CD4-positive, alpha-beta memory T cell (primary cell): ENCODE measurements at regions not wholly inside any gene's neighbourhood (a gene's known extent, or its start where the extent isn't known, plus 50 kb on each side); places are given as distances from the start of the nearest gene placed in this dataset.

Source experiments
- CTCF ChIA-PET: fragments of 350-600 bp; sonication (Branson Sonifier 250); formaldehyde crosslinking; loops from one replicate; lab custom pipeline; 2021; ENCODE audit warnings: inconsistent platforms; ENCODE audit not compliant: partially characterized antibody; lab: Charles Lee
- POLR2A ChIA-PET: fragments of 350-600 bp; sonication (Branson Sonifier 250); formaldehyde crosslinking; loops from one replicate; lab custom pipeline; 2021; ENCODE audit not compliant: partially characterized antibody; lab: Charles Lee
- DNase-seq, 5 donors: peaks; one replicate each; pipeline versions ENCODE4 v3.0.0 to v3.0.0-alpha.2; 2020 to 2022; ENCODE audit warnings: mixed read lengths in 1 of 5
- H3K27ac ChIP-seq: one replicate; pipeline ENCODE4 v1.7.0; 2013; ENCODE audit warnings: low read depth, low read length
- H3K27me3 ChIP-seq: 2 replicates; pipeline ENCODE4 v1.7.0; 2013; ENCODE audit warnings: mild to moderate bottlenecking, low read length, moderate library complexity; ENCODE audit not compliant: insufficient read depth
- H3K36me3 ChIP-seq: 2 replicates; pipeline ENCODE4 v1.7.0; 2013; ENCODE audit warnings: mild to moderate bottlenecking, low read length, moderate library complexity; ENCODE audit not compliant: insufficient read depth
- H3K4me1 ChIP-seq: 2 replicates; pipeline ENCODE4 v1.7.0; 2013; ENCODE audit warnings: mild to moderate bottlenecking, low read length, moderate library complexity; ENCODE audit not compliant: insufficient read depth
- H3K4me3 ChIP-seq, 2 donors: one replicate each; pipeline ENCODE4 v1.7.0; 2013; ENCODE audit warnings: low read length in 2 of 2, mild to moderate bottlenecking in 1 of 2
- H3K9me3 ChIP-seq, 2 donors: one replicate each; pipeline ENCODE4 v1.7.0; 2013; ENCODE audit warnings: low read length in 2 of 2, control low read depth in 1 of 2; ENCODE audit not compliant: control insufficient read depth in 1 of 2
- H3K27ac Mint-ChIP-seq, 7 donors: one replicate each; pipeline ENCODE4 v1.8.0; 2020 to 2021; ENCODE audit warnings: mixed read lengths in 7 of 7, mild to moderate bottlenecking in 6 of 7, inconsistent platforms in 3 of 7, moderate library complexity in 3 of 7
- H3K27me3 Mint-ChIP-seq, 2 donors: one replicate each; pipeline ENCODE4 v1.8.0; 2020 to 2021; ENCODE audit warnings: mixed read lengths in 2 of 2
- H3K36me3 Mint-ChIP-seq, 2 donors: one replicate each; pipeline ENCODE4 v1.8.0; 2020 to 2021; ENCODE audit warnings: mixed read lengths in 2 of 2, inconsistent platforms in 1 of 2, mild to moderate bottlenecking in 1 of 2
- H3K4me1 Mint-ChIP-seq, 4 donors: one replicate each; pipeline ENCODE4 v1.8.0; 2020 to 2021; ENCODE audit warnings: mixed read lengths in 4 of 4, mild to moderate bottlenecking in 1 of 4
- H3K4me3 Mint-ChIP-seq, 8 donors: one replicate each; pipeline ENCODE4 v1.8.0; 2020 to 2021; ENCODE audit warnings: mixed read lengths in 8 of 8, mild to moderate bottlenecking in 7 of 8, moderate library complexity in 6 of 8, inconsistent platforms in 3 of 8
- H3K9me3 Mint-ChIP-seq, 8 donors: one replicate each; pipeline ENCODE4 v1.8.0; 2020 to 2021; ENCODE audit warnings: mixed read lengths in 8 of 8, mild to moderate bottlenecking in 5 of 8, inconsistent platforms in 3 of 8, moderate library complexity in 1 of 8
- intact Hi-C: fragments of 100-400 bp; cut with micrococcal nuclease; formaldehyde crosslinking; loops from one replicate; pipeline ENCODE4 v1.15.1; 2023

- intact Hi-C loops, result no loop called here
- Mint-ChIP-seq H3K4me3 (no peak overlapping the region), H3K27me3 (peaks cover 0 to 3% of the 10 kb centered on the region in 2 donors), H3K4me1 (no peaks in the 10 kb centered on the region), H3K27ac (no peak overlapping the region), H3K36me3 (no peaks in the 10 kb centered on the region), H3K9me3 (peaks cover 0 to 4% (median 0%) of the 10 kb centered on the region in 8 donors)
- no peaks in the 10 kb centered on the region for H3K4me1 ChIP-seq
- H3K27ac ChIP-seq, result no peak overlapping the region
- no peak overlapping the region for H3K4me3 ChIP-seq
- CTCF ChIA-PET, result no interaction called here
- POLR2A ChIA-PET, result no interaction called here
- no peaks in the 10 kb centered on the region for H3K27me3 ChIP-seq
- no peak for DNase-seq
- no peaks in the 10 kb centered on the region for H3K9me3 ChIP-seq
- H3K36me3 ChIP-seq, result no peaks in the 10 kb centered on the region
These were observed 665.4 kb upstream of the HS6ST1 start for GRCh38 chr2:128984081-128984480.

GRCh38 chr2:128984855-128985254, 666.2 kb upstream of the HS6ST1 start:
- Mint-ChIP-seq H3K27ac (no peak overlapping the region), H3K4me3 (no peak overlapping the region), H3K4me1 (no peaks in the 10 kb centered on the region), H3K9me3 (peaks cover 0 to 4% (median 0%) of the 10 kb centered on the region in 8 donors), H3K27me3 (peaks cover 0 to 3% of the 10 kb centered on the region in 2 donors), H3K36me3 (no peaks in the 10 kb centered on the region)
- H3K4me3 ChIP-seq, result no peak overlapping the region
- ChIA-PET POLR2A (no interaction called here), CTCF (no interaction called here)
- no peaks in the 10 kb centered on the region for H3K9me3 ChIP-seq
- no peaks in the 10 kb centered on the region for H3K36me3 ChIP-seq
- no peak for DNase-seq
- H3K4me1 ChIP-seq, result no peaks in the 10 kb centered on the region
- no peak overlapping the region for H3K27ac ChIP-seq
- no peaks in the 10 kb centered on the region for H3K27me3 ChIP-seq
- intact Hi-C loops, result no loop called here

GRCh38 chr2:128986026-128986715, 667.5 kb upstream of the HS6ST1 start:
- Histone ChIP-seq H3K27ac (no peak overlapping the region), H3K4me1 (no peaks in the 10 kb centered on the region), H3K4me3 (no peak overlapping the region), H3K9me3 (no peaks in the 10 kb centered on the region), H3K27me3 (no peaks in the 10 kb centered on the region), H3K36me3 (no peaks in the 10 kb centered on the region)
- POLR2A ChIA-PET, result no interaction called here
- Mint-ChIP-seq H3K27ac (no peak overlapping the region), H3K4me3 (no peak overlapping the region), H3K36me3 (no peaks in the 10 kb centered on the region), H3K9me3 (peaks cover 0 to 4% (median 0%) of the 10 kb centered on the region in 8 donors), H3K4me1 (no peaks in the 10 kb centered on the region), H3K27me3 (peaks cover 0 to 3% of the 10 kb centered on the region in 2 donors)
- DNase-seq, result no peak
- CTCF ChIA-PET, result no interaction called here
- intact Hi-C loops, result no loop called here

- DNase-seq, result no peak
- POLR2A ChIA-PET, result no interaction called here
- Mint-ChIP-seq H3K4me1 (no peaks in the 10 kb centered on the region), H3K9me3 (peaks cover 0 to 4% (median 0%) of the 10 kb centered on the region in 8 donors), H3K27me3 (peaks cover 0 to 3% of the 10 kb centered on the region in 2 donors), H3K36me3 (no peaks in the 10 kb centered on the region), H3K4me3 (no peak overlapping the region), H3K27ac (no peak overlapping the region)
- Histone ChIP-seq H3K9me3 (no peaks in the 10 kb centered on the region), H3K4me3 (no peak overlapping the region), H3K4me1 (no peaks in the 10 kb centered on the region), H3K27me3 (no peaks in the 10 kb centered on the region), H3K36me3 (no peaks in the 10 kb centered on the region), H3K27ac (no peak overlapping the region)
- CTCF ChIA-PET, result no interaction called here
- intact Hi-C loops, result no loop called here
These were observed 668.2 kb upstream of the HS6ST1 start for GRCh38 chr2:128986867-128987268.

GRCh38 chr2:128988326-128988725, 669.7 kb upstream of the HS6ST1 start:
- POLR2A ChIA-PET, result no interaction called here

GRCh38 chr2:128988967-128989366, 670.3 kb upstream of the HS6ST1 start:
- DNase-seq, result no peak
- intact Hi-C loops, result no loop called here
- H3K27ac Mint-ChIP-seq, result no peak overlapping the region
- POLR2A ChIA-PET, result no interaction called here
- Histone ChIP-seq H3K36me3 (no peaks in the 10 kb centered on the region), H3K9me3 (no peaks in the 10 kb centered on the region), H3K4me1 (no peaks in the 10 kb centered on the region), H3K27me3 (no peaks in the 10 kb centered on the region), H3K4me3 (no peak overlapping the region), H3K27ac (no peak overlapping the region)
- peaks cover 0 to 3% of the 10 kb centered on the region in 2 donors for H3K27me3 Mint-ChIP-seq
- H3K9me3 Mint-ChIP-seq, result peaks cover 0 to 4% (median 0%) of the 10 kb centered on the region in 8 donors
- H3K36me3 Mint-ChIP-seq, result no peaks in the 10 kb centered on the region
- H3K4me3 Mint-ChIP-seq, result no peak overlapping the region
- CTCF ChIA-PET, result no interaction called here
- H3K4me1 Mint-ChIP-seq, result no peaks in the 10 kb centered on the region

More at GRCh38 chr2:128988326-128988725, 669.7 kb upstream of the HS6ST1 start:
- H3K9me3 Mint-ChIP-seq, result peaks cover 0 to 4% (median 0%) of the 10 kb centered on the region in 8 donors
- CTCF ChIA-PET, result no interaction called here
- no peak overlapping the region for H3K4me3 Mint-ChIP-seq
- H3K4me1 ChIP-seq, result no peaks in the 10 kb centered on the region
- no peaks in the 10 kb centered on the region for H3K9me3 ChIP-seq
- no peaks in the 10 kb centered on the region for H3K36me3 ChIP-seq
- peaks cover 0 to 3% of the 10 kb centered on the region in 2 donors for H3K27me3 Mint-ChIP-seq
- H3K4me1 Mint-ChIP-seq, result no peaks in the 10 kb centered on the region
- H3K36me3 Mint-ChIP-seq, result no peaks in the 10 kb centered on the region
- H3K27ac Mint-ChIP-seq, result no peak overlapping the region
- DNase-seq, result no peak
- no peak overlapping the region for H3K27ac ChIP-seq
- no peaks in the 10 kb centered on the region for H3K27me3 ChIP-seq
- intact Hi-C loops, result no loop called here
- H3K4me3 ChIP-seq, result no peak overlapping the region

- CTCF ChIA-PET, result no interaction called here
- no peaks in the 10 kb centered on the region for H3K27me3 ChIP-seq
- POLR2A ChIA-PET, result no interaction called here
- intact Hi-C loops, result no loop called here
- DNase-seq, result no peak
- no peaks in the 10 kb centered on the region for H3K4me1 ChIP-seq
- H3K4me1 Mint-ChIP-seq, result no peaks in the 10 kb centered on the region
- H3K36me3 ChIP-seq, result no peaks in the 10 kb centered on the region
- no peak overlapping the region for H3K4me3 ChIP-seq
- no peak overlapping the region for H3K27ac Mint-ChIP-seq
- no peaks in the 10 kb centered on the region for H3K27me3 Mint-ChIP-seq
- H3K36me3 Mint-ChIP-seq, result no peaks in the 10 kb centered on the region
- no peaks in the 10 kb centered on the region for H3K9me3 ChIP-seq
- no peak overlapping the region for H3K27ac ChIP-seq
- H3K4me3 Mint-ChIP-seq, result no peak overlapping the region
- H3K9me3 Mint-ChIP-seq, result peaks cover 0 to 5% (median 0%) of the 10 kb centered on the region in 8 donors
These were observed 676.4 kb upstream of the HS6ST1 start for GRCh38 chr2:128995086-128995485.
